ACC112 (cell line): ENCODE measurements at regions not wholly inside any gene's neighbourhood (a gene's known extent, or its start where the extent isn't known, plus 50 kb on each side); places are given as distances from the start of the nearest gene placed in this dataset.

Source experiments
- H2AFZ ChIP-seq: fragments of 200-600 bp; sonication (generic); one replicate; pipeline ENCODE4 v1.6.0; 2017; ENCODE audit warnings: antibody characterized with exemption, low read length; ENCODE audit not compliant: unreplicated experiment
- H3K27ac ChIP-seq: fragments of 200-600 bp; sonication (generic); 2 replicates; pipeline ENCODE4 v1.5.1; 2014; ENCODE audit warnings: low read depth, mild to moderate bottlenecking, antibody characterized with exemption, low read length, moderate library complexity
- H3K27me3 ChIP-seq: fragments of 200-600 bp; sonication (generic); 2 replicates; pipeline ENCODE4 v1.6.1; 2014; ENCODE audit warnings: mild to moderate bottlenecking, antibody characterized with exemption, low read length, moderate library complexity, mixed read lengths; ENCODE audit not compliant: insufficient read depth
- H3K36me3 ChIP-seq: fragments of 200-600 bp; sonication (generic); 2 replicates; pipeline ENCODE4 v1.6.1; 2016; ENCODE audit warnings: mild to moderate bottlenecking, antibody characterized with exemption, low read length, moderate library complexity, mixed read lengths; ENCODE audit not compliant: insufficient read depth
- H3K4me1 ChIP-seq: fragments of 200-600 bp; sonication (generic); one replicate; pipeline ENCODE4 v1.6.1; 2016; ENCODE audit warnings: low read length, mixed read lengths; ENCODE audit not compliant: insufficient read depth, unreplicated experiment, control insufficient read depth
- H3K4me3 ChIP-seq: fragments of 200-600 bp; sonication (generic); 2 replicates; pipeline ENCODE4 v1.5.1; 2014; ENCODE audit warnings: mild to moderate bottlenecking, low read depth, low read length
- H3K79me2 ChIP-seq: fragments of 200-600 bp; sonication (generic); one replicate; pipeline ENCODE4 v1.6.0; 2016; ENCODE audit warnings: low read length; ENCODE audit not compliant: control insufficient read depth, unreplicated experiment, insufficient read depth

GRCh38 chr2:223530811-223531210 lies 71.3 kb downstream of the SCG2 start:
- no peak overlapping the region for H3K27ac ChIP-seq
- no peaks in the 10 kb centered on the region for H3K36me3 ChIP-seq
- no peaks in the 10 kb centered on the region for H3K79me2 ChIP-seq
- no peaks in the 10 kb centered on the region for H3K27me3 ChIP-seq
- H3K4me3 ChIP-seq, result no peak overlapping the region
- H2AFZ ChIP-seq, result no peak overlapping the region
- peaks cover 10% of the 10 kb centered on the region for H3K4me1 ChIP-seq

- Histone ChIP-seq H2AFZ (no peak overlapping the region), H3K27ac (no peak overlapping the region), H3K36me3 (no peaks in the 10 kb centered on the region), H3K4me3 (no peak overlapping the region), H3K79me2 (no peaks in the 10 kb centered on the region), H3K27me3 (no peaks in the 10 kb centered on the region), H3K4me1 (peaks cover 5% of the 10 kb centered on the region)
Observed at GRCh38 chr2:223532161-223532560, 70.0 kb downstream of the SCG2 start.

- H3K36me3 ChIP-seq, result no peaks in the 10 kb centered on the region
- H3K4me1 ChIP-seq, result peaks cover 7% of the 10 kb centered on the region
- no peak overlapping the region for H3K4me3 ChIP-seq
- no peaks in the 10 kb centered on the region for H3K27me3 ChIP-seq
- no peak overlapping the region for H2AFZ ChIP-seq
- no peaks in the 10 kb centered on the region for H3K79me2 ChIP-seq
- H3K27ac ChIP-seq, result no peak overlapping the region
Observed at GRCh38 chr2:223532712-223533111, 69.4 kb downstream of the SCG2 start.

- Histone ChIP-seq H2AFZ (no peak overlapping the region), H3K4me1 (peaks cover 12% of the 10 kb centered on the region), H3K36me3 (no peaks in the 10 kb centered on the region), H3K4me3 (no peak overlapping the region), H3K27me3 (no peaks in the 10 kb centered on the region), H3K79me2 (no peaks in the 10 kb centered on the region), H3K27ac (no peak overlapping the region)
Observed at GRCh38 chr2:223536546-223536945, 65.6 kb downstream of the SCG2 start.

GRCh38 chr2:223537115-223537514 lies 65.0 kb downstream of the SCG2 start:
- peaks cover 12% of the 10 kb centered on the region for H3K4me1 ChIP-seq
- no peaks in the 10 kb centered on the region for H3K79me2 ChIP-seq
- no peak overlapping the region for H3K4me3 ChIP-seq
- H3K36me3 ChIP-seq, result no peaks in the 10 kb centered on the region
- no peak overlapping the region for H2AFZ ChIP-seq
- no peaks in the 10 kb centered on the region for H3K27me3 ChIP-seq
- no peak overlapping the region for H3K27ac ChIP-seq

- Histone ChIP-seq H2AFZ (peak overlapping the region; percentile 57), H3K4me1 (peaks cover 12% of the 10 kb centered on the region), H3K27me3 (no peaks in the 10 kb centered on the region), H3K36me3 (no peaks in the 10 kb centered on the region), H3K79me2 (no peaks in the 10 kb centered on the region), H3K4me3 (no peak overlapping the region), H3K27ac (0 out of 2 replicates have a peak overlapping the region, but pooled peaks have one; percentile 19)
Observed at GRCh38 chr2:223537651-223538601, 64.2 kb downstream of the SCG2 start.

- Histone ChIP-seq H2AFZ (peak overlapping the region; percentile 57), H3K4me1 (peaks cover 12% of the 10 kb centered on the region), H3K27me3 (no peaks in the 10 kb centered on the region), H3K36me3 (no peaks in the 10 kb centered on the region), H3K79me2 (no peaks in the 10 kb centered on the region), H3K4me3 (no peak overlapping the region), H3K27ac (no peak overlapping the region)
Observed at GRCh38 chr2:223538920-223539440, 63.2 kb downstream of the SCG2 start.

GRCh38 chr2:223541546-223541945 lies 60.6 kb downstream of the SCG2 start:
- Histone ChIP-seq H3K79me2 (no peaks in the 10 kb centered on the region), H3K27me3 (no peaks in the 10 kb centered on the region)

GRCh38 chr2:223542501-223542900 lies 59.7 kb downstream of the SCG2 start:
- Histone ChIP-seq H3K36me3 (no peaks in the 10 kb centered on the region), H3K27ac (no peak overlapping the region), H3K4me1 (peaks cover 12% of the 10 kb centered on the region), H3K27me3 (no peaks in the 10 kb centered on the region), H2AFZ (no peak overlapping the region), H3K79me2 (no peaks in the 10 kb centered on the region), H3K4me3 (no peak overlapping the region)

More at GRCh38 chr2:223541546-223541945, 60.6 kb downstream of the SCG2 start:
- H3K36me3 ChIP-seq, result no peaks in the 10 kb centered on the region
- H3K4me1 ChIP-seq, result peaks cover 12% of the 10 kb centered on the region
- no peak overlapping the region for H3K4me3 ChIP-seq
- H3K27ac ChIP-seq, result no peak overlapping the region
- H2AFZ ChIP-seq, result no peak overlapping the region

GRCh38 chr2:223545406-223545805 lies 56.8 kb downstream of the SCG2 start:
- Histone ChIP-seq H3K4me1 (peaks cover 22% of the 10 kb centered on the region), H3K27ac (no peak overlapping the region), H2AFZ (no peak overlapping the region), H3K4me3 (no peak overlapping the region), H3K27me3 (no peaks in the 10 kb centered on the region), H3K36me3 (no peaks in the 10 kb centered on the region), H3K79me2 (no peaks in the 10 kb centered on the region)

- H3K36me3 ChIP-seq, result no peaks in the 10 kb centered on the region
- H3K27me3 ChIP-seq, result no peaks in the 10 kb centered on the region
- H3K4me1 ChIP-seq, result peaks cover 22% of the 10 kb centered on the region
- H3K27ac ChIP-seq, result no peak overlapping the region
- no peaks in the 10 kb centered on the region for H3K79me2 ChIP-seq
- no peak overlapping the region for H3K4me3 ChIP-seq
- H2AFZ ChIP-seq, result no peak overlapping the region
Observed at GRCh38 chr2:223545830-223546229, 56.3 kb downstream of the SCG2 start.
